LNCaP clone FGC (cell line): ENCODE measurements at regions not wholly inside any gene's neighbourhood (a gene's known extent, or its start where the extent isn't known, plus 50 kb on each side); places are given as distances from the start of the nearest gene placed in this dataset.

ENCODE experiments used
- DNase-seq: peaks from one replicate; pipeline ENCODE4 v3.0.0-alpha.2; 2011; ENCODE audit warnings: low read depth
- H3K4me3 ChIP-seq: 2 replicates; pipeline ENCODE4 v1.5.1; 2011; ENCODE audit warnings: mild to moderate bottlenecking, low read depth, low read length, control low read depth
- TF ChIP-seq, protein P1 (sequence below): IDR thresholded peaks from 2 replicates; pipeline ENCODE4 v1.5.1; 2012; ENCODE audit warnings: mild to moderate bottlenecking; ENCODE audit not compliant: control insufficient read depth, insufficient read depth; ENCODE audit errors: extremely low read depth

- no peak for DNase-seq
- TF ChIP-seq, protein P1, sequence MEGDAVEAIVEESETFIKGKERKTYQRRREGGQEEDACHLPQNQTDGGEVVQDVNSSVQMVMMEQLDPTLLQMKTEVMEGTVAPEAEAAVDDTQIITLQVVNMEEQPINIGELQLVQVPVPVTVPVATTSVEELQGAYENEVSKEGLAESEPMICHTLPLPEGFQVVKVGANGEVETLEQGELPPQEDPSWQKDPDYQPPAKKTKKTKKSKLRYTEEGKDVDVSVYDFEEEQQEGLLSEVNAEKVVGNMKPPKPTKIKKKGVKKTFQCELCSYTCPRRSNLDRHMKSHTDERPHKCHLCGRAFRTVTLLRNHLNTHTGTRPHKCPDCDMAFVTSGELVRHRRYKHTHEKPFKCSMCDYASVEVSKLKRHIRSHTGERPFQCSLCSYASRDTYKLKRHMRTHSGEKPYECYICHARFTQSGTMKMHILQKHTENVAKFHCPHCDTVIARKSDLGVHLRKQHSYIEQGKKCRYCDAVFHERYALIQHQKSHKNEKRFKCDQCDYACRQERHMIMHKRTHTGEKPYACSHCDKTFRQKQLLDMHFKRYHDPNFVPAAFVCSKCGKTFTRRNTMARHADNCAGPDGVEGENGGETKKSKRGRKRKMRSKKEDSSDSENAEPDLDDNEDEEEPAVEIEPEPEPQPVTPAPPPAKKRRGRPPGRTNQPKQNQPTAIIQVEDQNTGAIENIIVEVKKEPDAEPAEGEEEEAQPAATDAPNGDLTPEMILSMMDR = no peak
- no peak overlapping the region for H3K4me3 ChIP-seq
Observed at GRCh38 chr6:14834851-14835530, 410.9 kb upstream of the JARID2 start.

DNA sequence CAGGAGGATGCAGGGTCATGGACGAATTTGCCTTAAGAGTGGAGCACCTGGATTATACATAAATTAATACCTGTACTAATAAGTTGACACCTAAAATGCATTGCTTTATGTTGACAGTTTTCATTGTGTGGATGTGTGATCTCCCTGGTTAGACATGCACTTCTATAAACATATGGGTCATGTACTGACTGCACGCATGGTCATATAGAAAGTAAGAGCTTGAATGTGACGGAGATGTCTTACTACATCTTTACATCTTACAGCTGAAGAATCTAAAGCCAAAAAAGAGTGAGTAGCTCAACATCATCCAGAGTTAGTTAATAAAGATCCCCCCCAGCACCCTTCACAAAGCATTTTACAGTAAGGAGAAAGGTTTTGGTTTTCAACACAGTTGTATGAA, 408.4 kb upstream of the JARID2 start:
- DNase-seq = no peak
- H3K4me3 ChIP-seq = no peak overlapping the region
- TF ChIP-seq, protein P1 = no peak

DNA sequence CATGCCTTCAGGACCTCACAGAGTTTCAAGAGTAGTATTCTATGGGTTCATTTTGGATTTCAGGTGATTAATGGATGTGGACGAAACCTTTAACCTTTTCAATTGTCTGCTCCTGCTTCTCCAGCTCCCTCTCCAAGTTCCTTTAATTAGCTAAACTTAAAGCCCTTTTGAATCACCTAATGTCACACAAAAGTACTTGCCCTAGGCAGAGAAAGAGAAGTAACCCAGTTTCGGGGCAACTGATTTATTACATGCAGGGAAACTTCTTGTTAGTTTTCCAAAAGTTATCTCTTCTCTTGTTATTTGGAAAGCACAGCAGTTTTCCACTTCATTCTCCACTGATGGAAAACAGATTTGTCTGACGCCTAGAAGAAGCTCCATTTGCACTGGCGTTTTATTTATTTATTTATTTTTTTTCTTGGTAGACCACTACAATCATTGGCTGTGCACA, 407.7 kb upstream of the JARID2 start:
- H3K4me3 ChIP-seq = no peak overlapping the region
- DNase-seq = no peak
- TF ChIP-seq, protein P1 = no peak

GRCh38 chr6:14841901-14842421, 403.9 kb upstream of the JARID2 start:
- H3K4me3 ChIP-seq = no peak overlapping the region
- TF ChIP-seq, protein P1 = no peak
- no peak for DNase-seq

DNA sequence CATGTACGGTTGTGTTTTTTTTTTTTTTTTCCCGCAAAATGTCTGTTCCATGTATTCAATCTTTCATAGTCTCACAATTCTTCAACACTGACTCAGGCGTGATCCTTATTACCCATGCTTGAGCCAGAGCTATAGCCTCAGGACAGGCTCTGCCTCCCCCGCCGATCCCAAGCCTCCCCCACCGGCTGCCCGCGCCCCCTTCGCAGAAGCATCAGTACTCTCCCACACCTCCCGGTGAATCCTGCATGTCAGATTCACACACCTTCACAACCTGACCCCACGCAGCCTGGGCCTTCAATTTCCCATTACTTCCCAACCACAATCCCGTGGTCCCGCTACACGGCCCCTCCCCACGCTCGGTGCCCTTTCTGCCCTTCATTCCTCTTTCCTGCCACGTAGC, 401.5 kb upstream of the JARID2 start:
- no peak for DNase-seq
- TF ChIP-seq, protein P1 = no peak
- H3K4me3 ChIP-seq = no peak overlapping the region

DNA sequence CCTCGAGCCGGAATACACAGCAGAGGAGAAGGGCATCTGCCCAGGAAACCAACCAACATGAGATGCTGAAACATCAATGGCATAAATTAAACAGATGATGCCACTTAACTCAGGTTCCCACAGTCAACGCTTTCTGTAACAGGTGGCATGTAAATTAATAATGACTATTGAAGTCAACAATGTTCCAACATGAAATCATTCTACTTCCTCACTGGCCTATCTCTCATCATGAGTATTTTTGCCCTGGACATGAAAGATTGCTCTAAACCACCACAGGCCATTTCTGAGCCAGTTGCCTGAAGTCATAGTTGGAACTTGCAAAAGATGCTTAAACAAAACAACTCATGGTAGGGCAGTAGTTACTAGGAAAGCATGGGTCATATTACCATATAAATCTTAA, 397.9 kb upstream of the JARID2 start:
- TF ChIP-seq, protein P1 = no peak

DNA sequence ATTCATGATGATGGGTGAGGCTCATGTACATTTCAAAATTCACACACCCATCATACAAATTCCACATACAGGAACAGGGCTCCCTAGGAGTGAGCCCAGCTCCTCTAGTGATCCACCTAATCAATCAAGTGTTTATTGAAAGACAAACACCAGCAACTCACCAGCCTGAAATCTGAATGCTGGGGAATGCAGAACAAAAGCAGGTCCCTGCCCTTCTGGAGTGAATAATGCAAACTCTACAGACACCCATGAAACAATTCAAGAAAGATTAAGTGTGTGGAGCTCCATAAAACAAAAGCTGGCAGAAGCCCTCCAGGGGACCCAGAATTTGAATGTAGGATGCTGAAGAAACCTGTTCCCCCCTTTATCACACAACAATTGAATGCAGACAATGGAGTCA, 396.7 kb upstream of the JARID2 start:
- TF ChIP-seq, protein P1 = no peak
- no peak for DNase-seq
- no peak overlapping the region for H3K4me3 ChIP-seq

More for the DNA sequence above, 397.9 kb upstream of the JARID2 start:
- DNase-seq = no peak
- H3K4me3 ChIP-seq = no peak overlapping the region
